ENCODE measurements at regions not wholly inside any gene's neighbourhood (a gene's known extent, or its start where the extent isn't known, plus 50 kb on each side); places are given as distances from the start of the nearest gene placed in this dataset.
"Not testable (repeated sequence)": the region's sequence is repeated elsewhere in the genome, so short reads cannot be mapped to it uniquely, and the experiment has no call there.

- DNase-seq (ENCODE audit: extremely low read depth in 1 of 2, low read depth in 1 of 2), result no peak
Observed at GRCh38 chr3:103829723-103830326, 1395.0 kb downstream of the ZPLD1 start.

- DNase-seq (ENCODE audit: extremely low read depth in 1 of 2, low read depth in 1 of 2), result no peak
Observed at GRCh38 chr3:103847081-103848062, 1412.6 kb downstream of the ZPLD1 start.

GRCh38 chr3:103851793-103852192, 1417.0 kb downstream of the ZPLD1 start:
- DNase-seq (ENCODE audit: extremely low read depth in 1 of 2, low read depth in 1 of 2), result no peak

DNA sequence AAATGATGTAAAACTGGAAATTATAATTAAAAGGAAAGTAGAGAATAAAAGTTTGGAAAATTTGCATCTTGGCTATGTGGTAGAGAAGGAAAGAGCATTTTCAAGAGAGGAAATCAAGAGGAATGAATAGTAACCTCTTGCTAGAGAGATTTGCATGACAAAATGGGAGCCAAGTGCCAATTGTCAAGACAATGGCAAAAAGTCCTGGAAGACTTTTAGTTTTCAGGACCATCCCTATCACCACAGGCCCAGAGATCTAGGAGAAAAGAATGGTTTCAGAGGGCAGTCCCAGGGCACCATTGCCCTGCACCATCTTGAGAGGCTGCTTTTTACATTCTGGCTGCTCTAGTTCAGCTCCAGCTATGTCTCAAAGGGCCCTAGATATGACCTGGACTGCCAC, 1427.6 kb downstream of the ZPLD1 start:
- DNase-seq (ENCODE audit: extremely low read depth in 1 of 2, low read depth in 1 of 2), result no peak

DNA sequence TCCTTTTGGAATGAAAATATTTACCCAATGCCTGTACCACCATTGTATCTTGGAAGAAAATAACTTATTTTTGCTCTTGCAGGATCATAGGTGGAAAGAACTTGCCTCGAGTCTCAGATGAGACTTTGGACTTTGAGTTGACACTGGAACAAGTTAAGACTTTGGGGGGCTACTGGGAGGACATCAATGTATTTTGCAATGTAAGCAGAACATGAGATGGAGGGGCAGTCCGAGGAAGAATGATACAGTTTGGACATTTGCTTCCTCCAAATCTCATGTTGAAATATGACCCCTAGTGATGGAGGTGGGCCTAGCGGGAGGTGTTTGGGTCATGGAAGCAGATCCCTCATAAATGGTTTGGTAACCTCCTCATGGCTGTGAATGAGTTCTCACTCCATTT, 1428.6 kb downstream of the ZPLD1 start:
- DNase-seq (ENCODE audit: extremely low read depth in 1 of 2, low read depth in 1 of 2), result no peak

DNA sequence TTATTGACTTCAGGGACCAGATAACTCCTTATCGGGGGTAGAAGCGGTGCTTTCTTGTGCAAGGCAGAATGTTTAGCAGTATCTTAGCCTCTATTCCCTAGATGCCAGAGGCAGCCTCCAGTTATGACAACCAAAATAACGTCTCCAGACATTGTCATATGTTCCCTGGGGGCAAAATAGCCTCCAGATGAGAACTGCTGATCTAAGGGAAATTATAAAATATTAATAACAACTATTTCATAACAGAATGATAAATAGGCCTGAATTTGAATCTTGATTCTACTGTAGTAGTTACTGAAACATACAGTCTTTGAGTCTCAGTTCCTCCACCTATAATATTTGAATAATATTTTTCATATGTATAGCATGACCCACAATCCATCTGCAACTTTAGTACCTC, 1431.3 kb downstream of the ZPLD1 start:
- no peak for DNase-seq (ENCODE audit: extremely low read depth in 1 of 2, low read depth in 1 of 2)

GRCh38 chr3:103873021-103873420, 1438.2 kb downstream of the ZPLD1 start:
- no peak for DNase-seq (ENCODE audit: extremely low read depth in 1 of 2, low read depth in 1 of 2)

DNA sequence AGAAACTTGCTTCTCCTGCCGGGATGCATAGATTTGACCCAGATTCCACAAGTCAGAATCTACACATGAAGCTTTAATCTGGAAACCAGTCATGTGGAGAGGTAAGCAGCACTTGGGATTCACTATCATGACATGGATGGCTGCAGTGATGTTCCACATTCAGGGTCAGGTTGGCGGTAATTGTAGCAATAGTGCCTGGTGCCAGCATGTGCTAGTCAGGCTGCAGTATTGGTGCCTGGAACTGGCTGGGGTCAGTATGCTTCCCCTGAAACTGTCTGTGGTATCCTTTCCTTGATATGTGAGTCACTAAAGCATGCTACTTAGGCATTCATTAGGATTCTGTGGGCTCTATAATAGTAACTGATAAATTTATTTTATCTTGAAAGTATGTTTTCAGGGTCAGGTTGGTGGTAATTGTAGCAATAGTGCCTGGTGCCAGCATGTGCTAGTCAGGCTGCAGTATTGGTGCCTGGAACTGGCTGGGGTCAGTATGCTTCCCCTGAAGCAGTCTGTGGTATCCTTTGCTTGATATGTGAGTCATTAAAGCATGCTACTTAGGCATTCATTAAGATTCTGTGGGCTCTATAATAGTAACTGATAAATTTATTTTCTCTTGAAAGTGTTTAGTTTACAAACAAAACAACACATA, 1439.2 kb downstream of the ZPLD1 start:
- DNase-seq (ENCODE audit: extremely low read depth in 1 of 2, low read depth in 1 of 2), result no peak

GRCh38 chr3:103881809-103882208, 1447.0 kb downstream of the ZPLD1 start:
- not testable (repeated sequence) for DNase-seq (ENCODE audit: extremely low read depth in 1 of 2, low read depth in 1 of 2)

GRCh38 chr3:103889675-103890074, 1454.9 kb downstream of the ZPLD1 start:
- DNase-seq (ENCODE audit: extremely low read depth in 1 of 2, low read depth in 1 of 2), result no peak

GRCh38 chr3:103894162-103894822, 1459.5 kb downstream of the ZPLD1 start:
- no peak for DNase-seq (ENCODE audit: extremely low read depth in 1 of 2, low read depth in 1 of 2)

DNA sequence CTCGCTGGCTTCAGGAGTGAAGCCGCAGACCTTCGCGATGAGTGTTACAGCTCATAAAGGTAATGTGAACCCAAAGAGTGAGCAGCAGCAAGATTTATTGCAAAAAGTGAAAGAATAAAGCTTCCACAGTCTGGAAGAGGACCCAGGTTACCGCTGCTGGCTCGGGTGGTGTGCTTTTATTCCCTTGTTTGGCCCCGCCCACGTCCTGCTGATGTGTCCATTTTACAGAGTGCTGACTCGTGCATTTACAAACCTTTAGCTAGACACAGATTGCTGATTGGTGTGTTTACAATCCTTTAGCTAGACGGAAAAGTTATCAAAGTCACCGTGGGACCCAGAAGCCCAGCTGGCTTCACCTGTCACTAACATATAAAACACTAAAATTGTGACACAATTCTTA, 1464.5 kb downstream of the ZPLD1 start:
- no peak for DNase-seq (ENCODE audit: extremely low read depth in 1 of 2, low read depth in 1 of 2)

- DNase-seq (ENCODE audit: extremely low read depth in 1 of 2, low read depth in 1 of 2), result no peak
Observed at GRCh38 chr3:103904991-103905390, 1461.7 kb upstream of the ALCAM start.

DNA sequence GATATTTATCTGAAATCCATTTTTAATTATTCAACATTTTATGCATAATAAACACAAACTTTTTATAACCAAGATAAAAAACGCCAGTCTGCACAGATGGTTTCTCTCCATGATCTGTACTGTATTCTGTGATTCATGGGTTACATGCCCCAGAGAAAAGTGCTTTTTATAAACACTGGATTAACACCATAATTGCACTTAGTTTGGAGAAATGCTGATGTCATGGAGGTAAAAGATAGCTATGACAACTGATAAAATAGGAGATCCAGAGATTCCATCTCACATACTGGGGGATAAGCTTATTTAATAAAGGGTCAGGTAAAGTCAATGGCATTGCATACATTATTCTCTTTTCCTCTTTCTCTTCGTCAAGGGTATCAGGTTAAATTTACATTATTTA, 1460.4 kb upstream of the ALCAM start:
- no peak for DNase-seq (ENCODE audit: extremely low read depth in 1 of 2, low read depth in 1 of 2)

- no peak for DNase-seq (ENCODE audit: extremely low read depth in 1 of 2, low read depth in 1 of 2)
Observed at GRCh38 chr3:103906808-103907207, 1459.9 kb upstream of the ALCAM start.

GRCh38 chr3:103907567-103907966, 1459.1 kb upstream of the ALCAM start:
- no peak for DNase-seq (ENCODE audit: extremely low read depth in 1 of 2, low read depth in 1 of 2)

DNA sequence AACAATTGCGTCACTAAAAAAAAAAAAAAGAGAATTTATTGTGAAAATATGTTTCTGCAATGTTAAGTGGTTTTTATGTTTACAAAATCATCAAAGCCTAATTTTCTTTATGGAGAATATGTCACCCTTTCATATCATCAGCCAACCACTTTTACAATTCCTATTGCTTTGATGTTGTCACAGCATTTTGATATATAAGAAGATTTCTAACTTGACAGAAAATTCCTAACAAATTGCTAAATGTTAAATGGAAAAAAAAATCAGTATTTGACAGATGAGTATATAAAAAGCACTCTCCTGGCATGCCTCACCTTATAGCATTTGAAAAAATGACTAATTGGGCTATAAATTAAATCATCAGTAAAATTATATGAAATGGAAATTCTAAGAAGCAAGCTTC, 1457.3 kb upstream of the ALCAM start:
- DNase-seq (ENCODE audit: extremely low read depth in 1 of 2, low read depth in 1 of 2), result no peak

DNA sequence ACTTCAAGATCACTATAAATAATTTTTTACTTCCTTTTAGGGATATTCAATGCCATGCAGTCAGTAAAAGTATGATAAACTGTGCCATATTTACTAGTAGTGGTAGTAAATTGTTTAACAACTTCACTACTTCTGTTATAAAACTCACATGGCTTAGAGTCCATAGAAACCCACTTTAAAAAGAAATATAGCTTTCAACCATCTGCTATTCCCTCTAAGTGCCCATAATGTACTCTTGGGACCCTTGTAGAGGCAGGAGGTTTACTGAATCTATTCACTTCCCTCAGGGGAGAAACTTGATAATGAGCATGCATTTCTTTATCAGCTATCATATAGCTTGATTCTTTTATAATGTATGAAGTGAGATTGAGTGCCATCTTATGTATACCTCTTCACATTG, 1448.4 kb upstream of the ALCAM start:
- no peak for DNase-seq (ENCODE audit: extremely low read depth in 1 of 2, low read depth in 1 of 2)

DNA sequence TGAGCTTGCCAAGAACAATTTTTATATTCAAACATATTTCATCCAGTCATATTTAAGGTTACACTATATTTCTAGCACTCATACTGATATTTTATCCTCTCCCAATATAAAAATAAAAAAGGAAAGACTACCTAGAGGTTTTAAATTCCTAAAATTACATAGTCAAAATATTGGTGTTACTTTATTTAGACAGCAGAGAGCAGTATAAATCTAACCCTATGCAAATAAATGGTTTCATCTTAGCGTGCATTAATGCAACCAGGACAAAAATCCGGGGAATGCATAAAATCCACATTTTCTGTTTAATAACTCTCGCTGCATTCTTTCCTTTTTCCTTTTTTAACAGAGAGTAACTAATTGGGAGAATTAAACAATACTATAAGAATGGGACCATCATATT, 1447.4 kb upstream of the ALCAM start:
- no peak for DNase-seq (ENCODE audit: extremely low read depth in 1 of 2, low read depth in 1 of 2)

DNA sequence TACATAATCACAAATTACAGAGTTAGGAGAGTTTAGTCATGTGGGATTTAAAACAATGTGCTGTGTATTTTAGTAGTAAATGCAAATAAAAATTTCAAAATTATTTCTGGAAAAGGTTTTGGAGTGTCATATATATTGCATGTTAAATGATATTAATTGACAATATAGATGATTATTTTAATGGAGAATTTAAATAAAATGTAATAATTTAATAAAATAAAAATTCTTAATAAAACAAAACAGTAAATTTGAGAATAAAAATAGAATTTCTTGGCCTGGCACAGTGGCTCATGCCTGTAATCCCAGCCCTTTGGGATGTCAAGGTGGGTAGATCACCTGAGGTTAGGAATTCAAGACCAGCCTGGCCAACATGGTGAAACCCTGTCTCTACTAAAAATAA, 1442.8 kb upstream of the ALCAM start:
- DNase-seq (ENCODE audit: extremely low read depth in 1 of 2, low read depth in 1 of 2), result no peak

DNA sequence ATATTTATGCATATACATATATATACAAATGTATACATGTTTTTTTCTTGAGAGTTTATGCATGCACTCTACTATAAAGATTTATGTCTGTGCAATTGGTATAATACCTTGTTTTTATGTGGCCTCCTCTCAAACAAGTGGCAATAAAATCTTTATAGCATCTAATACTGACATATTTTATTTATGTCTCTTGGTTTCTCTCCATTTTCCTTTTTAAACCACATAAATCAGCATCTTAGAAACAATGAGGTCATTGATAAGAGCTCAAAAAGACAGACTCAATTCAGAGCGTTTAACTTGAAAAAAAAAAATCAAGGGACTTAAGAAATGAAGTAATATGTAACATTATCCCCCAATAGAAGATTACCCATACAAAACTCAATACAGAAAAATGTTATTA, 1442.2 kb upstream of the ALCAM start:
- no peak for DNase-seq (ENCODE audit: extremely low read depth in 1 of 2, low read depth in 1 of 2)
